ENCODE measurements at regions not wholly inside any gene's neighbourhood (a gene's known extent, or its start where the extent isn't known, plus 50 kb on each side); places are given as distances from the start of the nearest gene placed in this dataset.
"Not testable (repeated sequence)": the region's sequence is repeated elsewhere in the genome, so short reads cannot be mapped to it uniquely, and the experiment has no call there.

GRCh38 chr6:119764927-119765681 is 415.5 kb upstream of the MAN1A1 start:
- DNase-seq, result no peak

GRCh38 chr6:119760046-119760445 is 410.5 kb upstream of the MAN1A1 start:
- DNase-seq, result no peak

- no peak for DNase-seq
Observed at GRCh38 chr6:119758385-119758784, 408.8 kb upstream of the MAN1A1 start.

- no peak for DNase-seq
Observed at GRCh38 chr6:119757467-119757866, 407.9 kb upstream of the MAN1A1 start.

GRCh38 chr6:119749335-119749734 is 399.8 kb upstream of the MAN1A1 start:
- DNase-seq, result no peak

GRCh38 chr6:119748535-119748934 is 399.0 kb upstream of the MAN1A1 start:
- not testable (repeated sequence) for DNase-seq

GRCh38 chr6:119742188-119742803 is 392.7 kb upstream of the MAN1A1 start:
- peak; percentile 49 for DNase-seq

- no peak for DNase-seq
Observed at GRCh38 chr6:119739769-119740168, 390.2 kb upstream of the MAN1A1 start.

- DNase-seq, result no peak
Observed at GRCh38 chr6:119738425-119738824, 388.9 kb upstream of the MAN1A1 start.

GRCh38 chr6:119736296-119737021 is 386.9 kb upstream of the MAN1A1 start:
- no peak for DNase-seq

- DNase-seq, result no peak
Observed at GRCh38 chr6:119735530-119735929, 386.0 kb upstream of the MAN1A1 start.

GRCh38 chr6:119734227-119734626 is 384.7 kb upstream of the MAN1A1 start:
- no peak for DNase-seq

- DNase-seq, result no peak
Observed at GRCh38 chr6:119728935-119729334, 379.4 kb upstream of the MAN1A1 start.

- no peak for DNase-seq
Observed at GRCh38 chr6:119728220-119728750, 378.7 kb upstream of the MAN1A1 start.

GRCh38 chr6:119727504-119728219 is 378.1 kb upstream of the MAN1A1 start:
- DNase-seq, result no peak

GRCh38 chr6:119726912-119727311 is 377.4 kb upstream of the MAN1A1 start:
- DNase-seq, result not testable (repeated sequence)

GRCh38 chr6:119726086-119726485 is 376.5 kb upstream of the MAN1A1 start:
- DNase-seq, result no peak

GRCh38 chr6:119720160-119720559 is 370.6 kb upstream of the MAN1A1 start:
- no peak for DNase-seq

- no peak for DNase-seq
Observed at GRCh38 chr6:119717942-119718341, 368.4 kb upstream of the MAN1A1 start.

- no peak for DNase-seq
Observed at GRCh38 chr6:119716668-119717270, 367.2 kb upstream of the MAN1A1 start.

GRCh38 chr6:119713903-119714302 is 364.3 kb upstream of the MAN1A1 start:
- no peak for DNase-seq

- DNase-seq, result no peak
Observed at GRCh38 chr6:119686644-119687043, 337.1 kb upstream of the MAN1A1 start.

GRCh38 chr6:119686240-119686639 is 336.7 kb upstream of the MAN1A1 start:
- no peak for DNase-seq
